PC-3 (cell line): ENCODE measurements at regions not wholly inside any gene's neighbourhood (a gene's known extent, or its start where the extent isn't known, plus 50 kb on each side); places are given as distances from the start of the nearest gene placed in this dataset.
"Not testable (repeated sequence)": the region's sequence is repeated elsewhere in the genome, so short reads cannot be mapped to it uniquely, and the experiment has no call there.

Source experiments
- ATAC-seq: fragments of 200-7000 bp; cut with Tn5 transposase; 2 replicates; pipeline ENCODE4 v1.9.1; 2020; ENCODE audit warnings: mild to moderate bottlenecking, moderate library complexity
- BruUV-seq: library from RNA; stranded (reverse); fragments of 400-500 nt; replicated peaks from 2 replicates; lab custom pipeline; 2021; lab: Mats Ljungman, UMichigan
- CTCF ChIA-PET: fragments of 300-600 bp; sonication (Branson Sonifier 250); formaldehyde crosslinking; loops from one replicate; lab custom pipeline; 2022; ENCODE audit warnings: antibody characterized with exemption; lab: Charles Lee
- POLR2A ChIA-PET: fragments of 300-600 bp; sonication (Branson Sonifier 250); formaldehyde crosslinking; loops from one replicate; lab custom pipeline; 2022; ENCODE audit warnings: antibody characterized with exemption; ENCODE audit not compliant: unreplicated experiment; lab: Charles Lee
- DNase-seq: peaks from one replicate; pipeline ENCODE4 v3.0.0-alpha.2; 2015
- H2AFZ ChIP-seq: fragments of 300-600 bp; sonication (generic); 2 replicates; pipeline ENCODE4 v1.6.0; 2016; ENCODE audit warnings: antibody characterized with exemption, low read length
- H3F3A ChIP-seq: fragments of 300-600 bp; sonication (generic); one replicate; pipeline ENCODE4 v1.6.0; 2017; ENCODE audit warnings: antibody characterized with exemption, low read length, control low read depth, mild to moderate bottlenecking; ENCODE audit not compliant: unreplicated experiment
- H3K27ac ChIP-seq: fragments of 300-600 bp; sonication (generic); 2 replicates; pipeline ENCODE4 v1.5.1; 2016; ENCODE audit warnings: mild to moderate bottlenecking, low read length
- H3K27me3 ChIP-seq: fragments of 300-600 bp; sonication (generic); 2 replicates; pipeline ENCODE4 v1.6.1; 2016; ENCODE audit warnings: low read length, mixed read lengths
- H3K36me3 ChIP-seq: fragments of 300-600 bp; sonication (generic); 2 replicates; pipeline ENCODE4 v1.6.1; 2016; ENCODE audit warnings: low read depth, mixed run types, low read length, mixed read lengths
- H3K4me1 ChIP-seq: fragments of 300-600 bp; sonication (generic); 2 replicates; pipeline ENCODE4 v1.5.1; 2016; ENCODE audit warnings: low read length; ENCODE audit not compliant: insufficient read depth
- H3K4me2 ChIP-seq: fragments of 300-600 bp; sonication (generic); 2 replicates; pipeline ENCODE4 v1.6.0; 2016; ENCODE audit warnings: low read length
- H3K4me3 ChIP-seq: fragments of 300-600 bp; sonication (generic); 2 replicates; pipeline ENCODE4 v1.5.1; 2016; ENCODE audit warnings: mild to moderate bottlenecking, low read length, mixed read lengths
- H3K79me2 ChIP-seq: fragments of 300-600 bp; sonication (generic); 2 replicates; pipeline ENCODE4 v1.6.1; 2017; ENCODE audit warnings: low read length, mixed read lengths
- H3K9ac ChIP-seq: fragments of 300-600 bp; sonication (generic); 2 replicates; pipeline ENCODE4 v1.6.0; 2016; ENCODE audit warnings: mild to moderate bottlenecking, low read length
- H3K9me2 ChIP-seq: fragments of 300-600 bp; sonication (generic); replicated peaks from 2 replicates; pipeline ENCODE4 v1.6.1; 2016; ENCODE audit warnings: mixed run types, low read length, mixed read lengths
- H3K9me3 ChIP-seq: fragments of 300-600 bp; sonication (generic); 2 replicates; pipeline ENCODE4 v1.6.1; 2016; ENCODE audit warnings: low read length, mixed read lengths
- H4K20me1 ChIP-seq: fragments of 300-600 bp; sonication (generic); 2 replicates; pipeline ENCODE4 v1.6.1; 2016; ENCODE audit warnings: low read length, mixed read lengths
- CTCF ChIP-seq: fragments of 300-600 bp; sonication (generic); conservative IDR thresholded peaks from 2 replicates; pipeline ENCODE4 v1.5.1; 2017; ENCODE audit warnings: antibody characterized with exemption, low read depth, mild to moderate bottlenecking, low read length
- EZH2 ChIP-seq: fragments of 300-600 bp; sonication (generic); IDR thresholded peaks from one replicate; pipeline ENCODE4 v1.6.1; 2017; ENCODE audit warnings: antibody characterized with exemption, mild to moderate bottlenecking, low read length; ENCODE audit not compliant: unreplicated experiment
- EZH2phosphoT487 ChIP-seq: fragments of 300-600 bp; sonication (generic); IDR thresholded peaks from 2 replicates; pipeline ENCODE4 v1.6.1; 2018; ENCODE audit warnings: mild to moderate bottlenecking, antibody characterized with exemption, low read length, borderline replicate concordance
- intact Hi-C: fragments of 100-400 bp; cut with micrococcal nuclease; formaldehyde crosslinking; loops from 2 replicates; pipeline ENCODE4 v1.9.0; 2023

GRCh38 chrX:131424895-131425294 lies 119.0 kb upstream of the OR13H1 start:
- H3K36me3 ChIP-seq, result no peaks in the 10 kb centered on the region
- DNase-seq, result no peak
- no peaks in the 10 kb centered on the region for H3K79me2 ChIP-seq
- H2AFZ ChIP-seq, result no peak overlapping the region
- H3K4me1 ChIP-seq, result no peaks in the 10 kb centered on the region
- H3K9me3 ChIP-seq, result no peaks in the 10 kb centered on the region
- no peaks in the 10 kb centered on the region for H4K20me1 ChIP-seq
- H3F3A ChIP-seq, result no peaks in the 10 kb centered on the region
- BruUV-seq, result no TSS peak
- H3K4me2 ChIP-seq, result no peak overlapping the region
- intact Hi-C loops, result no loop called here
- TF ChIP-seq EZH2 (no peak), CTCF (no peak), EZH2phosphoT487 (no peak)
- no peak overlapping the region for H3K4me3 ChIP-seq
- 0 out of 2 replicates have a peak, but pooled peaks cover 8% of the 10 kb centered on the region for H3K27me3 ChIP-seq
- H3K9me2 ChIP-seq, result no peaks in the 10 kb centered on the region
- no peak overlapping the region for H3K27ac ChIP-seq
- ChIA-PET POLR2A (no interaction called here), CTCF (no interaction called here)
- H3K9ac ChIP-seq, result no peak overlapping the region
- ATAC-seq, result no peak

DNA sequence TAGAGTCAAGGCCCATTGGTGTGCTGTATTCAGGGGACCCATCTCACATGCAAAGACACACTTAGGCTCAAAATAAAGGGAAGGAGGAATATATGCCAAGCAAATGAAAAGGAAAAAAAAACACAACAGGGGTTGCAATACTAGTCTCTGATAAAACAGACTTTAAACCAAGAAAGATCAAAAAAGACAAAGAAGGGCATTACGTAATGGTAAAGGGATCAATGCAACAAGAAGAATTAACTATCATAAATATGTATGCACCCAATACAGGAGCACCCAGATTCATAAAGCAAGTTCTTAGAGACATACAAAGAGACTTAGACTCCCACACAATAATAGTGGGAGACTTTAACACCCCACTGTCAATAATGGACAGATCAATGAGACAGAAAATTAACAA lies 113.4 kb upstream of the OR13H1 start:
- CTCF ChIA-PET, H3K4me2 ChIP-seq, H3F3A ChIP-seq, H2AFZ ChIP-seq, H3K9me2 ChIP-seq, intact Hi-C loops, H3K27ac ChIP-seq, H3K9me3 ChIP-seq, H3K27me3 ChIP-seq, H3K4me3 ChIP-seq, H3K36me3 ChIP-seq, H3K79me2 ChIP-seq, ATAC-seq, H3K9ac ChIP-seq, BruUV-seq, H3K4me1 ChIP-seq, H4K20me1 ChIP-seq, POLR2A ChIA-PET, DNase-seq: not testable (repeated sequence)

GRCh38 chrX:131441033-131441432 lies 102.8 kb upstream of the OR13H1 start:
- intact Hi-C loops, result no loop called here
- no peak for ATAC-seq

More at GRCh38 chrX:131441033-131441432, 102.8 kb upstream of the OR13H1 start:
- CTCF ChIA-PET, result no interaction called here
- DNase-seq, result peak; percentile 41
- Histone ChIP-seq H3F3A (no peaks in the 10 kb centered on the region), H3K36me3 (no peaks in the 10 kb centered on the region), H3K9me2 (no peaks in the 10 kb centered on the region), H3K4me3 (no peak overlapping the region), H3K27me3 (no peaks in the 10 kb centered on the region), H4K20me1 (no peaks in the 10 kb centered on the region), H3K27ac (no peak overlapping the region), H3K9ac (no peak overlapping the region), H3K4me2 (no peak overlapping the region), H3K9me3 (no peaks in the 10 kb centered on the region), H3K4me1 (no peaks in the 10 kb centered on the region), H3K79me2 (no peaks in the 10 kb centered on the region), H2AFZ (no peak overlapping the region)
- BruUV-seq, result no TSS peak
- POLR2A ChIA-PET, result no interaction called here
- TF ChIP-seq EZH2 (no peak), CTCF (no peak), EZH2phosphoT487 (no peak)
